ENCODE measurements at regions not wholly inside any gene's neighbourhood (a gene's known extent, or its start where the extent isn't known, plus 50 kb on each side); places are given as distances from the start of the nearest gene placed in this dataset.

- Mint-ChIP-seq H3K4me3 (ENCODE audit: low read depth) (no peak overlapping the region), H3K36me3 (ENCODE audit: insufficient read depth) (no peaks in the 10 kb centered on the region), H3K27me3 (no peaks in the 10 kb centered on the region), H3K4me1 (ENCODE audit: low read depth) (peaks cover 6% of the 10 kb centered on the region), H3K27ac (no peak overlapping the region), H3K9me3 (ENCODE audit: low read depth) (no peaks in the 10 kb centered on the region)
- TF ChIP-seq, protein P1, sequence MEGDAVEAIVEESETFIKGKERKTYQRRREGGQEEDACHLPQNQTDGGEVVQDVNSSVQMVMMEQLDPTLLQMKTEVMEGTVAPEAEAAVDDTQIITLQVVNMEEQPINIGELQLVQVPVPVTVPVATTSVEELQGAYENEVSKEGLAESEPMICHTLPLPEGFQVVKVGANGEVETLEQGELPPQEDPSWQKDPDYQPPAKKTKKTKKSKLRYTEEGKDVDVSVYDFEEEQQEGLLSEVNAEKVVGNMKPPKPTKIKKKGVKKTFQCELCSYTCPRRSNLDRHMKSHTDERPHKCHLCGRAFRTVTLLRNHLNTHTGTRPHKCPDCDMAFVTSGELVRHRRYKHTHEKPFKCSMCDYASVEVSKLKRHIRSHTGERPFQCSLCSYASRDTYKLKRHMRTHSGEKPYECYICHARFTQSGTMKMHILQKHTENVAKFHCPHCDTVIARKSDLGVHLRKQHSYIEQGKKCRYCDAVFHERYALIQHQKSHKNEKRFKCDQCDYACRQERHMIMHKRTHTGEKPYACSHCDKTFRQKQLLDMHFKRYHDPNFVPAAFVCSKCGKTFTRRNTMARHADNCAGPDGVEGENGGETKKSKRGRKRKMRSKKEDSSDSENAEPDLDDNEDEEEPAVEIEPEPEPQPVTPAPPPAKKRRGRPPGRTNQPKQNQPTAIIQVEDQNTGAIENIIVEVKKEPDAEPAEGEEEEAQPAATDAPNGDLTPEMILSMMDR (IDR thresholded peaks at IDR 0.05; ENCODE audit: unreplicated experiment), result no peak
- no peak for DNase-seq (ENCODE audit: low spot score, unreplicated experiment)
Measured at GRCh38 chr6:138598562-138599173, 99.4 kb upstream of the NHSL1 start.

DNA sequence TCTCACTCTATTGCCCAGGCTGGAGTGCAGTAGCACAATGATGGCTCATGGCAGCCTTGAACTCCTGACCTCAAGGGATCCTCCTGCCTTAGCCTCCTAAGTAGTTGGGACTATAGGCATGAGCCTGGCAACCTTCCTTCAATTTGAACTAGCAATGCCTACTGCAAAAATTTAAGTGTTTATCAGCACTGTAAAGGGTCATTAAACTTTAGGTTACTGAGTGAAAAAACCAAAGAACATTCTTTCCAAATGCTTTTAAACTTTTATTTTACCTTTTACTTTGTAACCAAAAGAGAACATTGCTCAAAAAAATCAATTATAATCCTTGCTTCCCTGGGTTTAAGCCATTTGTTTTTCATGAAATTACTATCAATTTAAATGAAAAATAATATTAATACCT is 101.0 kb upstream of the NHSL1 start:
- no peaks in the 10 kb centered on the region for H3K27me3 Mint-ChIP-seq
- H3K9me3 Mint-ChIP-seq (ENCODE audit: low read depth), result no peaks in the 10 kb centered on the region
- TF ChIP-seq, protein P1 (IDR thresholded peaks at IDR 0.05; ENCODE audit: unreplicated experiment), result no peak
- H3K36me3 Mint-ChIP-seq (ENCODE audit: insufficient read depth), result no peaks in the 10 kb centered on the region
- H3K27ac Mint-ChIP-seq, result no peak overlapping the region
- H3K4me3 Mint-ChIP-seq (ENCODE audit: low read depth), result no peak overlapping the region
- H3K4me1 Mint-ChIP-seq (ENCODE audit: low read depth), result no peaks in the 10 kb centered on the region
- no peak for DNase-seq (ENCODE audit: low spot score, unreplicated experiment)

DNA sequence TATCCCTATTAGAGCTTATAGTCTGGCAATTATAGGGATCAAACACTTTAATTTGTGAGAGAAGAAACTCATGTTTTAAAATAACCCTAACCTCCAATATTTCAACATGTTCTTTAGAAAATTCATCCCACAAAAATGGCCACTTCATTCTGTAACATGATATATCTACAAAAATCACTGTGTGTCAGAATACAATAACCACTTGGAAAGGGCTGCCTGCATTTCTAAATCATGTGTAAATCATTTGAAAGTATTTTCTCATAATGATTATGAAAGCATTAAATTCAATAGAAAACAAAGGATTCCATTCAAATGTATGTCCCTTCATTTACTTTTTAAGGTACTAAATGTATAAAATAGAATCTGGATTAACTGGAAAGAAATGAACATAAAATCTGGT is 101.4 kb upstream of the NHSL1 start:
- no peaks in the 10 kb centered on the region for H3K36me3 Mint-ChIP-seq (ENCODE audit: insufficient read depth)
- peaks cover 4% of the 10 kb centered on the region for H3K4me1 Mint-ChIP-seq (ENCODE audit: low read depth)
- H3K27ac Mint-ChIP-seq, result no peak overlapping the region
- H3K9me3 Mint-ChIP-seq (ENCODE audit: low read depth), result no peaks in the 10 kb centered on the region
- H3K27me3 Mint-ChIP-seq, result no peaks in the 10 kb centered on the region
- no peak overlapping the region for H3K4me3 Mint-ChIP-seq (ENCODE audit: low read depth)
- TF ChIP-seq, protein P1 (IDR thresholded peaks at IDR 0.05; ENCODE audit: unreplicated experiment), result no peak
- no peak for DNase-seq (ENCODE audit: low spot score, unreplicated experiment)

GRCh38 chr6:138601128-138601527 is 101.8 kb upstream of the NHSL1 start:
- H3K9me3 Mint-ChIP-seq (ENCODE audit: low read depth), result no peaks in the 10 kb centered on the region
- H3K27me3 Mint-ChIP-seq, result no peaks in the 10 kb centered on the region
- H3K36me3 Mint-ChIP-seq (ENCODE audit: insufficient read depth), result no peaks in the 10 kb centered on the region

DNA sequence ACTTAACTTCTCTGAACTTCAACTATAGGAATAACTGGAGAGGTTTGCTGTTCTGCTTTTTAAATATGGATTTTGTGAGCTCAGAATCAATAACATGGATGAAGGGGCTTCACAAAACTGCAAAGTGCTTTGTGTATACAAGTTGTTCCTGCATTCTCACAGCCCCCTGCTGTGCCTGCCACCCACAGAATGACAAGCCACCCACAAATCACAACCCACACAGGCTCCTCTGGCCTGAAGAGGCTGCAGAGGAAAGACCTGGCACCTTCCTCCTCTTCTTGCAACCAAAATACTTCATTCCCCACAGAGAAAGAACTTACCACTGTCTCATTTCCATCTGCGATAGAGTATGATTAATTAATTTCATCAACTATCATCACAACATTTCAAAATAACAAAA is 106.7 kb upstream of the NHSL1 start:
- H3K27ac Mint-ChIP-seq, result no peak overlapping the region
- H3K4me3 Mint-ChIP-seq (ENCODE audit: low read depth), result no peak overlapping the region
- no peak for DNase-seq (ENCODE audit: low spot score, unreplicated experiment)
- H3K36me3 Mint-ChIP-seq (ENCODE audit: insufficient read depth), result no peaks in the 10 kb centered on the region
- H3K9me3 Mint-ChIP-seq (ENCODE audit: low read depth), result no peaks in the 10 kb centered on the region
- TF ChIP-seq, protein P1 (IDR thresholded peaks at IDR 0.05; ENCODE audit: unreplicated experiment), result no peak
- H3K4me1 Mint-ChIP-seq (ENCODE audit: low read depth), result peaks cover 8% of the 10 kb centered on the region
- H3K27me3 Mint-ChIP-seq, result no peaks in the 10 kb centered on the region

More at GRCh38 chr6:138601128-138601527, 101.8 kb upstream of the NHSL1 start:
- TF ChIP-seq, protein P1 (IDR thresholded peaks at IDR 0.05; ENCODE audit: unreplicated experiment), result no peak
- H3K27ac Mint-ChIP-seq, result no peak overlapping the region
- peaks cover 7% of the 10 kb centered on the region for H3K4me1 Mint-ChIP-seq (ENCODE audit: low read depth)
- no peak overlapping the region for H3K4me3 Mint-ChIP-seq (ENCODE audit: low read depth)
- DNase-seq (ENCODE audit: low spot score, unreplicated experiment), result no peak
